ENCODE measurements at regions not wholly inside any gene's neighbourhood (a gene's known extent, or its start where the extent isn't known, plus 50 kb on each side); places are given as distances from the start of the nearest gene placed in this dataset.

DNA sequence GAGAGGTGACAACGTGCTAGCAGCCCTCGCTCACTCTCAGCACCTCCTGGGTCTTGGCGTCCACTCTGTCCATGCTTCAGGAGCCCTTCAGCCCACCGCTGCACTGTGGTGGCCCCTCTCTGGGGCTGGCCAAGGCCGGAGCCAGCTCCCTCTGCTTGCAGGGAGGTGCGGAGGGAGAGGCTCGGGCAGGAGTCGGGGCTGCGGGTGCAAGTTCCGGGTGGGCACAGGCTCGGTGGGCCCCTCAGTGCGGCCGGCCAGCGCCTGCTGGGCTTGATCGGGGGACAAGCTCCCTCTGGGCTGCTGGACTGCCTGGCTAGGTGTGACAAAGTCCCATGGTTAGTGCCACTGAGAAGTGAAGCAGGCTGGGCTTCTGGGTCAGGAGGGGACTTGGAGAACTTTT lies 245.8 kb downstream of the JRKL start:
- Histone ChIP-seq H2AFZ (ENCODE audit: low read depth) (no peak overlapping the region), H4K20me1 (ENCODE audit: insufficient read depth) (no peaks in the 10 kb centered on the region), H3K36me3 (replicated peaks in 1 of 2; ENCODE audit: control insufficient read depth in 1 of 2, insufficient read depth in 2 of 2, low read length in 1 of 2) (no peaks in the 10 kb centered on the region), H3K79me2 (ENCODE audit: insufficient read depth) (no peaks in the 10 kb centered on the region), H3F3A (replicated peaks; ENCODE audit: insufficient read depth) (no peaks in the 10 kb centered on the region), H3K27me3 (ENCODE audit: insufficient read depth) (no peaks in the 10 kb centered on the region), H3K4me1 (ENCODE audit: control insufficient read depth in 1 of 2, insufficient read depth in 2 of 2, low read depth in 1 of 2, low read length in 1 of 2) (no peaks in the 10 kb centered on the region), H3K4me2 (no peak overlapping the region), H3K9me3 (no peaks in the 10 kb centered on the region), H3K9ac (no peak overlapping the region), H3K9me2 (no peaks in the 10 kb centered on the region), H3K4me3 (ENCODE audit: low read depth in 2 of 2, low read length in 1 of 2) (no peak overlapping the region), H3K27ac (ENCODE audit: low read depth in 2 of 2, low read length in 1 of 2) (no peak overlapping the region)
- WGBS (ENCODE audit: low lambda C conversion rate): 45% methylated on average over 9 of the region's 15 CpGs
- TF ChIP-seq MEF2A (IDR thresholded peaks at IDR 0.05; ENCODE audit: borderline replicate concordance, low read depth) (no peak), JUND (IDR thresholded peaks at IDR 0.05) (no peak), EP300 (IDR thresholded peaks at IDR 0.05; ENCODE audit: borderline replicate concordance in 1 of 2, low read depth in 1 of 2, low read length in 1 of 2) (no peak), NRF1 (IDR thresholded peaks at IDR 0.05; ENCODE audit: low read depth, low read length) (no peak), CHD2 (IDR thresholded peaks at IDR 0.05; ENCODE audit: low read length, partially characterized antibody) (no peak), RAD21 (IDR thresholded peaks at IDR 0.05; ENCODE audit: low read length) (no peak), FOXJ3 (CRISPR knock-in tag; IDR thresholded peaks at IDR 0.05) (no peak), RFX5 (IDR thresholded peaks at IDR 0.05; ENCODE audit: low read length) (no peak)
- TF ChIP-seq, protein P1, sequence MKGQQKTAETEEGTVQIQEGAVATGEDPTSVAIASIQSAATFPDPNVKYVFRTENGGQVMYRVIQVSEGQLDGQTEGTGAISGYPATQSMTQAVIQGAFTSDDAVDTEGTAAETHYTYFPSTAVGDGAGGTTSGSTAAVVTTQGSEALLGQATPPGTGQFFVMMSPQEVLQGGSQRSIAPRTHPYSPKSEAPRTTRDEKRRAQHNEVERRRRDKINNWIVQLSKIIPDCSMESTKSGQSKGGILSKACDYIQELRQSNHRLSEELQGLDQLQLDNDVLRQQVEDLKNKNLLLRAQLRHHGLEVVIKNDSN (IDR thresholded peaks at IDR 0.05; ENCODE audit: borderline replicate concordance, low read depth): no peak
- ChIA-PET POLR2A (no interaction called here), CTCF (no interaction called here)
- DNase-seq: no peak

DNA sequence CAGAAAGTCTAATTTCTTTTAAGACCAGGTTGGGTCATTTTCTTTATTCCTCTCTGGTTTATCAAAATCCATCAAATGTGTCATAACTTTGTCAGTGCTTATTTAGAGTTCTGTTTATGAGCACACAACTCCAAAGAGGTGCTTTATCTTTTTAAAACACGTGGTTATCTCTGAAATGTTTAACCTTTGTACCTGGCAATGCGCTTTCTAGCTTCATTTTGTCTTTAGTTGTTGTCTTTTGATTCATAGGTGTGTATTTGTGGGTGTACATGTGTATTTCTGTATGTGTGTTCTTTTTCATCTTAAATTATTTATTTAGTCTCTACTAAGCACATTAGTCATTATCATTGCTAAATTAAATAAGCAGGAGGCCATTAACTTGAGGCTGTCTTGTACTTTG lies 251.4 kb downstream of the JRKL start:
- H4K20me1 ChIP-seq (ENCODE audit: insufficient read depth): no peaks in the 10 kb centered on the region
- no peak overlapping the region for H2AFZ ChIP-seq (ENCODE audit: low read depth)
- H3K4me2 ChIP-seq: no peak overlapping the region
- CTCF ChIA-PET: interaction anchor here (0.7 kb wide), 1 partner anchor 144 kb away, joined by 3 read pairs; no protein-coding TSS in a partner anchor
- no peaks in the 10 kb centered on the region for H3K9me2 ChIP-seq
- no peaks in the 10 kb centered on the region for H3K9me3 ChIP-seq
- no peaks in the 10 kb centered on the region for H3K4me1 ChIP-seq (ENCODE audit: control insufficient read depth in 1 of 2, insufficient read depth in 2 of 2, low read depth in 1 of 2, low read length in 1 of 2)
- POLR2A ChIA-PET: no interaction called here
- no peak overlapping the region for H3K4me3 ChIP-seq (ENCODE audit: low read depth in 2 of 2, low read length in 1 of 2)
- no peaks in the 10 kb centered on the region for H3K27me3 ChIP-seq (ENCODE audit: insufficient read depth)
- no peaks in the 10 kb centered on the region for H3K79me2 ChIP-seq (ENCODE audit: insufficient read depth)
- 11% methylated on average over 2 of the region's 2 CpGs for WGBS (ENCODE audit: low lambda C conversion rate)
- H3K9ac ChIP-seq: no peak overlapping the region
- H3K27ac ChIP-seq (ENCODE audit: low read depth in 2 of 2, low read length in 1 of 2): no peak overlapping the region
- no peaks in the 10 kb centered on the region for H3K36me3 ChIP-seq (replicated peaks in 1 of 2; ENCODE audit: control insufficient read depth in 1 of 2, insufficient read depth in 2 of 2, low read length in 1 of 2)
- H3F3A ChIP-seq (replicated peaks; ENCODE audit: insufficient read depth): no peaks in the 10 kb centered on the region
- DNase-seq: no peak
- no peak for TF ChIP-seq TCF12 (IDR thresholded peaks at IDR 0.05)
- TF ChIP-seq RFX5 (IDR thresholded peaks at IDR 0.05; ENCODE audit: low read length): no peak
- no peak for TF ChIP-seq YY1 (IDR thresholded peaks at IDR 0.05; ENCODE audit: low read depth)
- TF ChIP-seq EZH2phosphoT487 (IDR thresholded peaks at IDR 0.05; ENCODE audit: borderline replicate concordance, low read depth): no peak
- TF ChIP-seq RCOR1 (IDR thresholded peaks at IDR 0.05; ENCODE audit: low read length): no peak
- no peak for TF ChIP-seq GABPA (IDR thresholded peaks at IDR 0.05; ENCODE audit: low read depth)
- no peak for TF ChIP-seq FOXM1 (IDR thresholded peaks at IDR 0.05; ENCODE audit: low read depth)
- no peak for TF ChIP-seq SMC3 (IDR thresholded peaks at IDR 0.05; ENCODE audit: low read depth, low read length)
- no peak for TF ChIP-seq GATA2 (CRISPR knock-in tag; IDR thresholded peaks at IDR 0.05)
- TF ChIP-seq, protein P2, sequence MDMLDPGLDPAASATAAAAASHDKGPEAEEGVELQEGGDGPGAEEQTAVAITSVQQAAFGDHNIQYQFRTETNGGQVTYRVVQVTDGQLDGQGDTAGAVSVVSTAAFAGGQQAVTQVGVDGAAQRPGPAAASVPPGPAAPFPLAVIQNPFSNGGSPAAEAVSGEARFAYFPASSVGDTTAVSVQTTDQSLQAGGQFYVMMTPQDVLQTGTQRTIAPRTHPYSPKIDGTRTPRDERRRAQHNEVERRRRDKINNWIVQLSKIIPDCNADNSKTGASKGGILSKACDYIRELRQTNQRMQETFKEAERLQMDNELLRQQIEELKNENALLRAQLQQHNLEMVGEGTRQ (IDR thresholded peaks at IDR 0.05; ENCODE audit: borderline replicate concordance, low read depth, low read length): no peak
- TF ChIP-seq, protein P3, sequence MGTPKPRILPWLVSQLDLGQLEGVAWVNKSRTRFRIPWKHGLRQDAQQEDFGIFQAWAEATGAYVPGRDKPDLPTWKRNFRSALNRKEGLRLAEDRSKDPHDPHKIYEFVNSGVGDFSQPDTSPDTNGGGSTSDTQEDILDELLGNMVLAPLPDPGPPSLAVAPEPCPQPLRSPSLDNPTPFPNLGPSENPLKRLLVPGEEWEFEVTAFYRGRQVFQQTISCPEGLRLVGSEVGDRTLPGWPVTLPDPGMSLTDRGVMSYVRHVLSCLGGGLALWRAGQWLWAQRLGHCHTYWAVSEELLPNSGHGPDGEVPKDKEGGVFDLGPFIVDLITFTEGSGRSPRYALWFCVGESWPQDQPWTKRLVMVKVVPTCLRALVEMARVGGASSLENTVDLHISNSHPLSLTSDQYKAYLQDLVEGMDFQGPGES (IDR thresholded peaks at IDR 0.05; ENCODE audit: low read depth, low read length): no peak
- no peak for TF ChIP-seq ZBTB33 (IDR thresholded peaks at IDR 0.05; ENCODE audit: borderline replicate concordance, low read depth)
- TF ChIP-seq FOSL2 (IDR thresholded peaks at IDR 0.05; ENCODE audit: borderline replicate concordance, low read depth): no peak
- TF ChIP-seq RXRA (IDR thresholded peaks at IDR 0.05; ENCODE audit: borderline replicate concordance, low read depth): no peak
- no peak for TF ChIP-seq NRF1 (IDR thresholded peaks at IDR 0.05; ENCODE audit: low read depth, low read length)

Data from SK-N-SH (cell line).